Limb (tissue), 2 donors: ENCODE measurements at regions not wholly inside any gene's neighbourhood (a gene's known extent, or its start where the extent isn't known, plus 50 kb on each side); places are given as distances from the start of the nearest gene placed in this dataset.

Experiments
- DNase-seq, 2 donors: peaks; one replicate each; pipeline ENCODE4 v3.0.0-alpha.2; 2016; ENCODE audit errors: extremely low spot score in 2 of 2

- DNase-seq = no peak
Observed at GRCh38 chr20:61037498-61037897, 214.6 kb upstream of the CDH4 start.

GRCh38 chr20:61041481-61041880, 210.6 kb upstream of the CDH4 start:
- no peak for DNase-seq

GRCh38 chr20:61042506-61043385, 209.3 kb upstream of the CDH4 start:
- DNase-seq = no peak

- no peak for DNase-seq
Observed at GRCh38 chr20:61043681-61044080, 208.4 kb upstream of the CDH4 start.

- no peak for DNase-seq
Observed at GRCh38 chr20:61044499-61044898, 207.6 kb upstream of the CDH4 start.

- DNase-seq = no peak
Observed at GRCh38 chr20:61045091-61045490, 207.0 kb upstream of the CDH4 start.

GRCh38 chr20:61045876-61046585, 206.0 kb upstream of the CDH4 start:
- DNase-seq = no peak

- DNase-seq = no peak
Observed at GRCh38 chr20:61046721-61047351, 205.2 kb upstream of the CDH4 start.

- DNase-seq = no peak
Observed at GRCh38 chr20:61047515-61047914, 204.5 kb upstream of the CDH4 start.

- DNase-seq = no peak
Observed at GRCh38 chr20:61048302-61048701, 203.8 kb upstream of the CDH4 start.

- DNase-seq = no peak
Observed at GRCh38 chr20:61049684-61050083, 202.4 kb upstream of the CDH4 start.

- no peak for DNase-seq
Observed at GRCh38 chr20:61050336-61050890, 201.6 kb upstream of the CDH4 start.

- no peak for DNase-seq
Observed at GRCh38 chr20:61052195-61052750, 199.8 kb upstream of the CDH4 start.

- no peak for DNase-seq
Observed at GRCh38 chr20:61052776-61053442, 199.2 kb upstream of the CDH4 start.

- no peak for DNase-seq
Observed at GRCh38 chr20:61053487-61053886, 198.6 kb upstream of the CDH4 start.

- no peak for DNase-seq
Observed at GRCh38 chr20:61053889-61054288, 198.2 kb upstream of the CDH4 start.

- DNase-seq = no peak
Observed at GRCh38 chr20:61054411-61054810, 197.7 kb upstream of the CDH4 start.

- DNase-seq = no peak
Observed at GRCh38 chr20:61055180-61056010, 196.7 kb upstream of the CDH4 start.

- DNase-seq = no peak
Observed at GRCh38 chr20:61056116-61056515, 195.9 kb upstream of the CDH4 start.
